CD14-positive monocyte (primary cell): ENCODE measurements at regions not wholly inside any gene's neighbourhood (a gene's known extent, or its start where the extent isn't known, plus 50 kb on each side); places are given as distances from the start of the nearest gene placed in this dataset.

Source experiments
- DNase-seq, 3 donors: peaks; one replicate each; pipeline ENCODE4 v3.0.0-alpha.2; 2011 to 2022
- H2AFZ ChIP-seq: 2 replicates; pipeline ENCODE4 v1.6.0; 2012; ENCODE audit warnings: mild to moderate bottlenecking, low read depth, low read length, inconsistent platforms; ENCODE audit not compliant: insufficient read depth, poor library complexity, severe bottlenecking
- H3K27ac ChIP-seq, 2 donors: 1 replicate in 1 of 2; 2 replicates in 1 of 2; pipeline ENCODE4 v1.5.1; 2012 to 2013; ENCODE audit warnings: low read length in 2 of 2, control low read depth in 1 of 2, inconsistent platforms in 1 of 2, low read depth in 1 of 2, mild to moderate bottlenecking in 1 of 2
- H3K27me3 ChIP-seq, 2 donors: one replicate each; pipeline versions ENCODE4 v1.6.0 to v1.6.1; 2011 to 2013; ENCODE audit warnings: low read length in 2 of 2; ENCODE audit not compliant: control insufficient read depth in 2 of 2, insufficient read depth in 2 of 2
- H3K36me3 ChIP-seq, 2 donors: replicated peaks in 1 of 2; 1 replicate in 1 of 2; 2 replicates in 1 of 2; pipeline versions ENCODE4 v1.5.1 to v1.6.1; 2012 to 2013; ENCODE audit warnings: low read length in 2 of 2, control low read depth in 1 of 2, inconsistent platforms in 1 of 2, mild to moderate bottlenecking in 1 of 2; ENCODE audit not compliant: insufficient read depth in 2 of 2, control insufficient read depth in 1 of 2
- H3K4me1 ChIP-seq, 2 donors: 1 replicate in 1 of 2; 2 replicates in 1 of 2; pipeline versions ENCODE4 v1.5.1 to v1.6.1; 2012 to 2013; ENCODE audit warnings: low read length in 2 of 2, control low read depth in 1 of 2, inconsistent platforms in 1 of 2, mild to moderate bottlenecking in 1 of 2, moderate library complexity in 1 of 2; ENCODE audit not compliant: insufficient read depth in 2 of 2, control insufficient read depth in 1 of 2
- H3K4me2 ChIP-seq: replicated peaks from 2 replicates; pipeline ENCODE3; 2012; ENCODE audit warnings: low read length, moderate library complexity, mild to moderate bottlenecking; ENCODE audit not compliant: poor library complexity, severe bottlenecking; ENCODE audit errors: extremely low read depth
- H3K4me3 ChIP-seq, 3 experiments: fragments of 200-600 bp in 1 of 3; sonication (generic) in 1 of 3; replicated peaks in 1 of 3; 1 replicate in 2 of 3; 2 replicates in 1 of 3; pipeline ENCODE4 v1.5.1; 2011 to 2013; ENCODE audit warnings: low read length in 3 of 3, mild to moderate bottlenecking in 3 of 3, control low read depth in 2 of 3, low read depth in 2 of 3, inconsistent platforms in 1 of 3, moderate library complexity in 1 of 3
- H3K79me2 ChIP-seq: 2 replicates; pipeline ENCODE4 v1.6.0; 2012; ENCODE audit warnings: mild to moderate bottlenecking, control low read depth, inconsistent platforms, low read length, moderate library complexity; ENCODE audit not compliant: insufficient read depth
- H3K9ac ChIP-seq: 2 replicates; pipeline ENCODE4 v1.6.0; 2017; ENCODE audit warnings: low read length, mild to moderate bottlenecking; ENCODE audit not compliant: insufficient read depth, poor library complexity, severe bottlenecking
- H3K9me3 ChIP-seq, 2 donors: replicated peaks in 1 of 2; 1 replicate in 1 of 2; 2 replicates in 1 of 2; pipeline versions ENCODE4 v1.5.1 to v1.6.1; 2012 to 2013; ENCODE audit warnings: low read length in 2 of 2, control low read depth in 1 of 2; ENCODE audit not compliant: control insufficient read depth in 1 of 2, insufficient read depth in 1 of 2
- H4K20me1 ChIP-seq: 2 replicates; pipeline ENCODE4 v1.6.0; 2012; ENCODE audit warnings: mild to moderate bottlenecking, low read length, control low read depth, moderate library complexity; ENCODE audit not compliant: insufficient read depth
- H3K27ac Mint-ChIP-seq, 7 donors: one replicate each; pipeline ENCODE4 v1.8.0; 2020; ENCODE audit warnings: mild to moderate bottlenecking in 7 of 7, mixed read lengths in 7 of 7, moderate library complexity in 6 of 7, inconsistent platforms in 2 of 7
- H3K27me3 Mint-ChIP-seq, 3 donors: one replicate each; pipeline ENCODE4 v1.8.0; 2021 to 2022; ENCODE audit warnings: low read depth in 3 of 3, mild to moderate bottlenecking in 3 of 3, mixed read lengths in 3 of 3, moderate library complexity in 3 of 3, inconsistent platforms in 1 of 3
- H3K36me3 Mint-ChIP-seq, 2 donors: one replicate each; pipeline ENCODE4 v1.8.0; 2020; ENCODE audit warnings: mixed read lengths in 2 of 2, inconsistent platforms in 1 of 2, mild to moderate bottlenecking in 1 of 2
- H3K4me1 Mint-ChIP-seq: one replicate; pipeline ENCODE4 v1.8.0; 2020; ENCODE audit warnings: mild to moderate bottlenecking, mixed read lengths
- H3K4me3 Mint-ChIP-seq, 2 donors: one replicate each; pipeline ENCODE4 v1.8.0; 2020; ENCODE audit warnings: mild to moderate bottlenecking in 2 of 2, mixed read lengths in 2 of 2, moderate library complexity in 1 of 2
- H3K9me3 Mint-ChIP-seq, 7 donors: one replicate each; pipeline ENCODE4 v1.8.0; 2020 to 2022; ENCODE audit warnings: mixed read lengths in 7 of 7, mild to moderate bottlenecking in 6 of 7, moderate library complexity in 6 of 7, inconsistent platforms in 2 of 7
- WGBS: methylation state at CpG from one replicate; pipeline ENCODE4 v1.1.5; 2013; ENCODE audit warnings: missing lambda C conversion rate; ENCODE audit not compliant: insufficient coverage; 5-methylcytosine and 5-hydroxymethylcytosine counted together
- intact Hi-C, 2 donors: fragments of 100-400 bp; cut with micrococcal nuclease; formaldehyde crosslinking; loops; one replicate each; pipeline versions ENCODE4 v1.15.0 to v1.15.1; 2023
- TF ChIP-seq, protein P1 (sequence below): fragments of 200-600 bp; IDR thresholded peaks from one replicate; pipeline ENCODE4 v1.8.0; 2022; ENCODE audit warnings: antibody characterized with exemption, mild to moderate bottlenecking

DNA sequence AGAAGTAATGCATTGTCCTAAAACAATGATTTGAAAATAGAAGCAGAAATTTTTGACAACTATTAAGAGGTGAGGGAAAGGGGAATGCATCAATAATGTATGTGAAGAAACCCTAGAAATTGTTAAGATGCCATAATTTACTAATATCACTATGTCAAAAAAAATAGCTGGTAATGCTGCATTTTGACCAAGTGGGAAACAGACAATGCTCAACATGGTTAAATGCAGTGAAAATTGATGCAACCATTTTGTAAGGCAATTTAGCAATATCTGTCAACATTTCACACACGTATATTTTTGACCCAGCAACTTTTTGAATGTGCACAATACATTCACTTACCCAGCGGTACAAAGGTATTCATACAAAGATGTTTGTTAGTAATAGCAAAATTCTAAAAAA is 381.6 kb downstream of the CDH11 start:
- Mint-ChIP-seq H3K36me3 (no peaks in the 10 kb centered on the region), H3K27ac (no peak overlapping the region), H3K4me1 (no peaks in the 10 kb centered on the region), H3K4me3 (no peak overlapping the region), H3K9me3 (peaks cover 0 to 8% (median 3%) of the 10 kb centered on the region in 7 donors), H3K27me3 (no peaks in the 10 kb centered on the region)
- no peak for DNase-seq
- no peak overlapping the region for H3K27ac ChIP-seq
- H3K79me2 ChIP-seq, result no peaks in the 10 kb centered on the region
- H2AFZ ChIP-seq, result no peak overlapping the region
- TF ChIP-seq, protein P1, sequence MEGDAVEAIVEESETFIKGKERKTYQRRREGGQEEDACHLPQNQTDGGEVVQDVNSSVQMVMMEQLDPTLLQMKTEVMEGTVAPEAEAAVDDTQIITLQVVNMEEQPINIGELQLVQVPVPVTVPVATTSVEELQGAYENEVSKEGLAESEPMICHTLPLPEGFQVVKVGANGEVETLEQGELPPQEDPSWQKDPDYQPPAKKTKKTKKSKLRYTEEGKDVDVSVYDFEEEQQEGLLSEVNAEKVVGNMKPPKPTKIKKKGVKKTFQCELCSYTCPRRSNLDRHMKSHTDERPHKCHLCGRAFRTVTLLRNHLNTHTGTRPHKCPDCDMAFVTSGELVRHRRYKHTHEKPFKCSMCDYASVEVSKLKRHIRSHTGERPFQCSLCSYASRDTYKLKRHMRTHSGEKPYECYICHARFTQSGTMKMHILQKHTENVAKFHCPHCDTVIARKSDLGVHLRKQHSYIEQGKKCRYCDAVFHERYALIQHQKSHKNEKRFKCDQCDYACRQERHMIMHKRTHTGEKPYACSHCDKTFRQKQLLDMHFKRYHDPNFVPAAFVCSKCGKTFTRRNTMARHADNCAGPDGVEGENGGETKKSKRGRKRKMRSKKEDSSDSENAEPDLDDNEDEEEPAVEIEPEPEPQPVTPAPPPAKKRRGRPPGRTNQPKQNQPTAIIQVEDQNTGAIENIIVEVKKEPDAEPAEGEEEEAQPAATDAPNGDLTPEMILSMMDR, result no peak
- no peaks in the 10 kb centered on the region for H3K36me3 ChIP-seq
- H4K20me1 ChIP-seq, result no peaks in the 10 kb centered on the region
- intact Hi-C loops, result no loop called here
- no CpG with 5 or more reads among the region's 2 CpGs for WGBS
- no peak overlapping the region for H3K4me3 ChIP-seq
- no peak overlapping the region for H3K9ac ChIP-seq
- no peak overlapping the region for H3K4me2 ChIP-seq
- H3K27me3 ChIP-seq, result no peaks in the 10 kb centered on the region
- no peaks in the 10 kb centered on the region for H3K9me3 ChIP-seq
- H3K4me1 ChIP-seq, result no peaks in the 10 kb centered on the region

- H4K20me1 ChIP-seq, result no peaks in the 10 kb centered on the region
- intact Hi-C loops, result no loop called here
- H3K27me3 ChIP-seq, result no peaks in the 10 kb centered on the region
- no peak overlapping the region for H3K4me2 ChIP-seq
- no peaks in the 10 kb centered on the region for H3K36me3 ChIP-seq
- no peak for DNase-seq
- Mint-ChIP-seq H3K27me3 (no peaks in the 10 kb centered on the region), H3K9me3 (peaks cover 0 to 8% (median 2%) of the 10 kb centered on the region in 7 donors), H3K4me3 (no peak overlapping the region), H3K36me3 (no peaks in the 10 kb centered on the region), H3K27ac (no peak overlapping the region), H3K4me1 (no peaks in the 10 kb centered on the region)
- no peak overlapping the region for H3K9ac ChIP-seq
- TF ChIP-seq, protein P1, result no peak
- H3K79me2 ChIP-seq, result no peaks in the 10 kb centered on the region
- H3K4me3 ChIP-seq, result no peak overlapping the region
- H2AFZ ChIP-seq, result no peak overlapping the region
- H3K27ac ChIP-seq, result no peak overlapping the region
- H3K9me3 ChIP-seq, result no peaks in the 10 kb centered on the region
- no CpG with 5 or more reads among the region's 1 CpG for WGBS
- H3K4me1 ChIP-seq, result no peaks in the 10 kb centered on the region
These were observed 383.4 kb downstream of the CDH11 start for GRCh38 chr16:64738321-64738960.
